ENCODE measurements at regions not wholly inside any gene's neighbourhood (a gene's known extent, or its start where the extent isn't known, plus 50 kb on each side); places are given as distances from the start of the nearest gene placed in this dataset.

GRCh38 chr9:115614326-115614999, 496.5 kb upstream of the TNC start:
- no peak for TF ChIP-seq POLR2AphosphoS5 (IDR thresholded peaks at IDR 0.05)
- TF ChIP-seq CTCF (IDR thresholded peaks at IDR 0.05): no peak
- no peak for TF ChIP-seq POLR2A (IDR thresholded peaks at IDR 0.05)

All from upper lobe of left lung (tissue), 4 donors.